ENCODE measurements at regions not wholly inside any gene's neighbourhood (a gene's known extent, or its start where the extent isn't known, plus 50 kb on each side); places are given as distances from the start of the nearest gene placed in this dataset.

GRCh38 chr13:88676016-88676415, 1004.8 kb downstream of the SLITRK5 start:
- Histone ChIP-seq H3K27me3 (no peaks in the 10 kb centered on the region), H3K36me3 (no peaks in the 10 kb centered on the region), H3K4me1 (no peaks in the 10 kb centered on the region), H3K4me3 (no peak overlapping the region), H3K27ac (no peak overlapping the region), H3K9me3 (peaks cover 0 to 5% (median 0%) of the 10 kb centered on the region in 11 donors)
- intact Hi-C loops (cut with DNase I): no loop called here
- DNase-seq (no peak), ATAC-seq (no peak)
- TF ChIP-seq, protein P1, sequence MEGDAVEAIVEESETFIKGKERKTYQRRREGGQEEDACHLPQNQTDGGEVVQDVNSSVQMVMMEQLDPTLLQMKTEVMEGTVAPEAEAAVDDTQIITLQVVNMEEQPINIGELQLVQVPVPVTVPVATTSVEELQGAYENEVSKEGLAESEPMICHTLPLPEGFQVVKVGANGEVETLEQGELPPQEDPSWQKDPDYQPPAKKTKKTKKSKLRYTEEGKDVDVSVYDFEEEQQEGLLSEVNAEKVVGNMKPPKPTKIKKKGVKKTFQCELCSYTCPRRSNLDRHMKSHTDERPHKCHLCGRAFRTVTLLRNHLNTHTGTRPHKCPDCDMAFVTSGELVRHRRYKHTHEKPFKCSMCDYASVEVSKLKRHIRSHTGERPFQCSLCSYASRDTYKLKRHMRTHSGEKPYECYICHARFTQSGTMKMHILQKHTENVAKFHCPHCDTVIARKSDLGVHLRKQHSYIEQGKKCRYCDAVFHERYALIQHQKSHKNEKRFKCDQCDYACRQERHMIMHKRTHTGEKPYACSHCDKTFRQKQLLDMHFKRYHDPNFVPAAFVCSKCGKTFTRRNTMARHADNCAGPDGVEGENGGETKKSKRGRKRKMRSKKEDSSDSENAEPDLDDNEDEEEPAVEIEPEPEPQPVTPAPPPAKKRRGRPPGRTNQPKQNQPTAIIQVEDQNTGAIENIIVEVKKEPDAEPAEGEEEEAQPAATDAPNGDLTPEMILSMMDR (IDR thresholded peaks at IDR 0.05): no peak

DNA sequence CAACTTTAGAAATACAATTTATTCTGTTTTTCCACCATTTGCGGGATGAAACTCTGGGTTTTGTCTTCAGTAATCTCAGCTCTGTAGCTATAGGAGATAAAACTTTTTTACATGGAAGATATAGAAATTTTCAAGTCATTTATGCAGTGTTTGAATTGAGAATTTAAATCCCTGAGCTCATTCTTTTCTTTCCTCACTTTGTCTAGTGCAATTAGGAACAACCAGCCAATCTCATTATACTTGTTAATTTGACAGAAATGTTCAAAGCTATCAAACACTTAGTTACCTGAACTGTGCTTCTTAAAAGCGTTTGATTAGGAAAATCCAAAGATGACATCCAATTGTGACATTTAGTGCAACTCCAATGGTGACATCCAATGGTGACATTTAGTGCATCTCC, 1014.3 kb downstream of the SLITRK5 start:
- no peaks in the 10 kb centered on the region for H3K36me3 ChIP-seq
- peaks cover 0 to 13% (median 0%) of the 10 kb centered on the region in 11 donors for H3K9me3 ChIP-seq
- intact Hi-C loops (cut with DNase I): no loop called here
- no peak overlapping the region for H3K4me3 ChIP-seq
- TF ChIP-seq, protein P1 (IDR thresholded peaks at IDR 0.05): no peak
- DNase-seq (no peak), ATAC-seq (no peak)
- H3K27ac ChIP-seq: no peak overlapping the region
- no peaks in the 10 kb centered on the region for H3K4me1 ChIP-seq
- 77 to 84% methylated on average over 2 of the region's 2 CpGs for WGBS, 2 donors
- H3K27me3 ChIP-seq: no peaks in the 10 kb centered on the region

- TF ChIP-seq, protein P1 (IDR thresholded peaks at IDR 0.05): no peak
- DNase-seq: no peak
- H3K36me3 ChIP-seq: no peaks in the 10 kb centered on the region
- ATAC-seq: peak in 2 of 8 donors; percentile 38 to 53
- intact Hi-C loops (cut with DNase I): no loop called here
- H3K27ac ChIP-seq: no peak overlapping the region
- H3K4me1 ChIP-seq: no peaks in the 10 kb centered on the region
- no peak overlapping the region for H3K4me3 ChIP-seq
- H3K27me3 ChIP-seq: no peaks in the 10 kb centered on the region
- peaks cover 0 to 23% (median 5%) of the 10 kb centered on the region in 11 donors for H3K9me3 ChIP-seq
Measured at GRCh38 chr13:88701551-88701950, 1030.4 kb downstream of the SLITRK5 start.

DNA sequence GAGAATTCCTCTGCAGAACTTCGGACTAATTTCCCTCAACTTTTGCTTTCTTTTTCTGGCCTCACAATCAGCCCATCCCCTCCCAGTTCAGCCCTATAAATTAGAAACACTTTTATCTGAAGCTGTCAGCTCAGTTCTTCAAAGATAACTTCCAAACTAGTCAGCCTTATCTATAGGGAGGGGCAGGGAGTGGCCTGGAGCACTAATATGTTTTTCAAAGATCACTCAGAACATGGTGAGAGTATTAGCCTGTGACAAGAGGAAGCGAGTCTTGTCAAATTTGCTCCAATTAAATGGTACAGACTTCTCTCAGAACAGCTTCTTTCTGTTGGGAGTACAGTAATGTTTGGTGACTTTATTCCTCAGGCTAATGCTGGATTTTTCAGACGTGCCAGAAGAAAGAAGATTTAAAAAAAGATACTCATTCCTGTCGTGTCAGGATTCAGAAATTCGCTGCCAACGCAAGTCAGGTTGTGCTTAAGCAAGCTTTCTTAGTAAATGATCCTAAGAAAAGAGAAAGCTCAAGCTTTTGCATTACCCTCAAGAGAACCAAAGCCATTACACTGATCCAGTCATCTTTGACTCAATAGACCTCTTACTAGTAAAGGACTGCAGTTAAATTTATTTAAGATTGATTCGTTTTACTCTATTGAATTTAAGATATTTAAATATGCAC, 1033.6 kb downstream of the SLITRK5 start:
- H3K36me3 ChIP-seq: no peaks in the 10 kb centered on the region
- ATAC-seq (peak in 1 of 8 donors; percentile 37), DNase-seq (no peak)
- intact Hi-C loops (cut with DNase I): no loop called here
- WGBS, 2 donors: 23 to 29% methylated on average over 7 of the region's 7 CpGs
- H3K4me1 ChIP-seq: no peaks in the 10 kb centered on the region
- TF ChIP-seq, protein P1 (IDR thresholded peaks at IDR 0.05): no peak
- peaks cover 0 to 6% (median 0%) of the 10 kb centered on the region in 11 donors for H3K9me3 ChIP-seq
- H3K27ac ChIP-seq: peak overlapping the region in 3 of 10 donors; percentile 9 to 27 (median 12)
- peak overlapping the region in 8 of 10 donors; percentile 3 to 44 (median 40) for H3K4me3 ChIP-seq
- H3K27me3 ChIP-seq: no peaks in the 10 kb centered on the region

All from heart right ventricle (tissue), 16 donors.